RWPE2 (cell line): ENCODE measurements at regions not wholly inside any gene's neighbourhood (a gene's known extent, or its start where the extent isn't known, plus 50 kb on each side); places are given as distances from the start of the nearest gene placed in this dataset.

ENCODE experiments used
- ATAC-seq: fragments of 200-7000 bp; cut with Tn5 transposase; 3 replicates; pipeline ENCODE4 v1.9.1; 2021; ENCODE audit warnings: low read depth
- DNase-seq: peaks from one replicate; pipeline ENCODE4 v3.0.0-alpha.2; 2020; ENCODE audit warnings: low spot score
- H3K27ac ChIP-seq: fragments of 450-650 bp; 2 replicates; pipeline ENCODE4 v1.5.1; 2017; ENCODE audit warnings: mild to moderate bottlenecking; ENCODE audit not compliant: poor library complexity, severe bottlenecking
- H3K27me3 ChIP-seq: fragments of 250-450 bp; sonication (Bioruptor Pico); 2 replicates; pipeline ENCODE4 v1.5.1; 2021; ENCODE audit warnings: mild to moderate bottlenecking, moderate library complexity; ENCODE audit not compliant: insufficient read depth, poor library complexity, severe bottlenecking
- H3K36me3 ChIP-seq: fragments of 250-450 bp; sonication (Bioruptor Pico); 2 replicates; pipeline ENCODE4 v1.5.1; 2020; ENCODE audit warnings: low read depth, mild to moderate bottlenecking, moderate library complexity
- H3K4me1 ChIP-seq: fragments of 250-450 bp; sonication (Bioruptor Pico); 2 replicates; pipeline ENCODE4 v1.5.1; 2021; ENCODE audit warnings: mild to moderate bottlenecking, moderate library complexity; ENCODE audit not compliant: insufficient read depth, poor library complexity, severe bottlenecking
- H3K4me3 ChIP-seq: fragments of 250-450 bp; sonication (Bioruptor Pico); 2 replicates; pipeline ENCODE4 v1.5.1; 2021; ENCODE audit warnings: mild to moderate bottlenecking, moderate library complexity; ENCODE audit not compliant: severe bottlenecking
- H3K9me3 ChIP-seq: fragments of 250-450 bp; sonication (Bioruptor Pico); 2 replicates; pipeline ENCODE4 v1.5.1; 2021; ENCODE audit warnings: mild to moderate bottlenecking, moderate library complexity; ENCODE audit not compliant: severe bottlenecking
- CTCF ChIP-seq: fragments of 450-650 bp; IDR thresholded peaks from one replicate; pipeline ENCODE4 v1.5.1; 2017; ENCODE audit warnings: mild to moderate bottlenecking, moderate library complexity; ENCODE audit not compliant: poor library complexity, severe bottlenecking

- H3K9me3 ChIP-seq = no peaks in the 10 kb centered on the region
- no peak overlapping the region for H3K27ac ChIP-seq
- no peaks in the 10 kb centered on the region for H3K36me3 ChIP-seq
- no peak for DNase-seq
- TF ChIP-seq CTCF = no peak
- H3K4me3 ChIP-seq = no peak overlapping the region
- no peak for ATAC-seq
- no peaks in the 10 kb centered on the region for H3K4me1 ChIP-seq
- H3K27me3 ChIP-seq = no peaks in the 10 kb centered on the region
Measured at GRCh38 chr16:22967521-22968095, 153.6 kb downstream of the HS3ST2 start.
